ENCODE measurements at regions not wholly inside any gene's neighbourhood (a gene's known extent, or its start where the extent isn't known, plus 50 kb on each side); places are given as distances from the start of the nearest gene placed in this dataset.
"Not testable (repeated sequence)": the region's sequence is repeated elsewhere in the genome, so short reads cannot be mapped to it uniquely, and the experiment has no call there.

GRCh38 chr9:61983441-61983840, 793.6 kb downstream of the SPATA31A7 start:
- TF ChIP-seq, protein P1, sequence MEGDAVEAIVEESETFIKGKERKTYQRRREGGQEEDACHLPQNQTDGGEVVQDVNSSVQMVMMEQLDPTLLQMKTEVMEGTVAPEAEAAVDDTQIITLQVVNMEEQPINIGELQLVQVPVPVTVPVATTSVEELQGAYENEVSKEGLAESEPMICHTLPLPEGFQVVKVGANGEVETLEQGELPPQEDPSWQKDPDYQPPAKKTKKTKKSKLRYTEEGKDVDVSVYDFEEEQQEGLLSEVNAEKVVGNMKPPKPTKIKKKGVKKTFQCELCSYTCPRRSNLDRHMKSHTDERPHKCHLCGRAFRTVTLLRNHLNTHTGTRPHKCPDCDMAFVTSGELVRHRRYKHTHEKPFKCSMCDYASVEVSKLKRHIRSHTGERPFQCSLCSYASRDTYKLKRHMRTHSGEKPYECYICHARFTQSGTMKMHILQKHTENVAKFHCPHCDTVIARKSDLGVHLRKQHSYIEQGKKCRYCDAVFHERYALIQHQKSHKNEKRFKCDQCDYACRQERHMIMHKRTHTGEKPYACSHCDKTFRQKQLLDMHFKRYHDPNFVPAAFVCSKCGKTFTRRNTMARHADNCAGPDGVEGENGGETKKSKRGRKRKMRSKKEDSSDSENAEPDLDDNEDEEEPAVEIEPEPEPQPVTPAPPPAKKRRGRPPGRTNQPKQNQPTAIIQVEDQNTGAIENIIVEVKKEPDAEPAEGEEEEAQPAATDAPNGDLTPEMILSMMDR (IDR thresholded peaks at IDR 0.05 in 8 of 11, conservative IDR thresholded peaks at IDR 0.05 in 3 of 11), result not testable (repeated sequence)
- not testable (repeated sequence) for TF ChIP-seq POLR2A, POLR2AphosphoS5 (IDR thresholded peaks at IDR 0.05)
